ENCODE measurements at regions not wholly inside any gene's neighbourhood (a gene's known extent, or its start where the extent isn't known, plus 50 kb on each side); places are given as distances from the start of the nearest gene placed in this dataset.

DNA sequence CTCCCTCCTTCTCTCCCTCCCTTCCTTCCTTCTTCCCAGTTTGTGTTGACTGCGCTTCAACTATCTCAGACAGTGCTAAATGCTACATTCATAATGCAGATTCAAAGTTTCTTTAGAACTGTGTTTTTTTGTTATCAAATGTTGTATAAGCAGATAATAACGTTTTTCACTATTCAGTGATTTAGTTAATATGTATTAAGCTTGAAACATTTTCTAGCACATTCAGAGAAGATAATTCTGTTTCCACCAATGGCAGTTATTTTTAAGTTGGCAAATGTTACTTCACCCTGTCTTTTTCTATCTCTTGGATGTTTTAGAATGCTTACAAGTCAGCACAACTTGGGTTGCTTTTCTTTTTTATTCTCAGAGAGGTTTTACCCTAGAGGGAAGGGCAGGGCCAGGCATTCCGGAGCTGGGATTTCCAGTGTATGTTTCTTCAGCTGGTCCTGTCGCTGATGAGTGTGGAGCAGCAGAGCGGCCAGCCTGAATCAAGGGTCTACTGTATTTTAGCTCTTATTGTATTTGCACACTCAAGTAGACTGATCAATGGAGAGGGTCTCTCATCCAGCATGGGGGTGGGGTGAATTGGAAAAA is 162.3 kb upstream of the ARHGAP20 start:
- no peaks in the 10 kb centered on the region for H3K9me3 ChIP-seq
- H3K4me3 ChIP-seq, result no peak overlapping the region
- H3K27ac ChIP-seq, result no peak overlapping the region
- H3K36me3 ChIP-seq, result no peaks in the 10 kb centered on the region
- DNase-seq (ENCODE audit: low spot score in 2 of 2), result no peak
- no peaks in the 10 kb centered on the region for H3K4me1 ChIP-seq
- TF ChIP-seq, protein P1, sequence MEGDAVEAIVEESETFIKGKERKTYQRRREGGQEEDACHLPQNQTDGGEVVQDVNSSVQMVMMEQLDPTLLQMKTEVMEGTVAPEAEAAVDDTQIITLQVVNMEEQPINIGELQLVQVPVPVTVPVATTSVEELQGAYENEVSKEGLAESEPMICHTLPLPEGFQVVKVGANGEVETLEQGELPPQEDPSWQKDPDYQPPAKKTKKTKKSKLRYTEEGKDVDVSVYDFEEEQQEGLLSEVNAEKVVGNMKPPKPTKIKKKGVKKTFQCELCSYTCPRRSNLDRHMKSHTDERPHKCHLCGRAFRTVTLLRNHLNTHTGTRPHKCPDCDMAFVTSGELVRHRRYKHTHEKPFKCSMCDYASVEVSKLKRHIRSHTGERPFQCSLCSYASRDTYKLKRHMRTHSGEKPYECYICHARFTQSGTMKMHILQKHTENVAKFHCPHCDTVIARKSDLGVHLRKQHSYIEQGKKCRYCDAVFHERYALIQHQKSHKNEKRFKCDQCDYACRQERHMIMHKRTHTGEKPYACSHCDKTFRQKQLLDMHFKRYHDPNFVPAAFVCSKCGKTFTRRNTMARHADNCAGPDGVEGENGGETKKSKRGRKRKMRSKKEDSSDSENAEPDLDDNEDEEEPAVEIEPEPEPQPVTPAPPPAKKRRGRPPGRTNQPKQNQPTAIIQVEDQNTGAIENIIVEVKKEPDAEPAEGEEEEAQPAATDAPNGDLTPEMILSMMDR (IDR thresholded peaks at IDR 0.05), result no peak
- TF ChIP-seq POLR2A (IDR thresholded peaks at IDR 0.05), result no peak
- TF ChIP-seq POLR2AphosphoS5 (IDR thresholded peaks at IDR 0.05), result no peak
- TF ChIP-seq EP300 (IDR thresholded peaks at IDR 0.05), result no peak
- no peaks in the 10 kb centered on the region for H3K27me3 ChIP-seq
- 41% methylated on average over 5 of the region's 5 CpGs for WGBS

DNA sequence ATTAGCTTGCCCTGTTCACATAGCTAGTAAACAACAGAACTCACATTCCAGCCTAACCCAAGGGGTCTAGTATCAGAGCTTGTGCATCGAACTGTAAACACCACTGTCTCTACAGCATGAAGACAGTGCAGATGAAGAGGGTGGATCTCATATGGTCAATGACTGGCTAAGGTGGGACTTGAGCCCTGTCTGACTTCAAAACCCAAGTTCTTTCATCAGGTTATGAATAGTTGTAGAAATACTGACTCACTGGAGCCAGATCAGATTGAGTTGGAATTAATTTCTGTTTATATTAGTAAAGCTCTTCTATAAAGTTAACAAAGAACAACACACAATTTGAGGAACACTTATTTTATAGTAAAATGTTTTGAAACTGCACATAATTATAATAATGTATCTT is 161.7 kb upstream of the ARHGAP20 start:
- 100% methylated on average over 1 of the region's 1 CpG for WGBS

DNA sequence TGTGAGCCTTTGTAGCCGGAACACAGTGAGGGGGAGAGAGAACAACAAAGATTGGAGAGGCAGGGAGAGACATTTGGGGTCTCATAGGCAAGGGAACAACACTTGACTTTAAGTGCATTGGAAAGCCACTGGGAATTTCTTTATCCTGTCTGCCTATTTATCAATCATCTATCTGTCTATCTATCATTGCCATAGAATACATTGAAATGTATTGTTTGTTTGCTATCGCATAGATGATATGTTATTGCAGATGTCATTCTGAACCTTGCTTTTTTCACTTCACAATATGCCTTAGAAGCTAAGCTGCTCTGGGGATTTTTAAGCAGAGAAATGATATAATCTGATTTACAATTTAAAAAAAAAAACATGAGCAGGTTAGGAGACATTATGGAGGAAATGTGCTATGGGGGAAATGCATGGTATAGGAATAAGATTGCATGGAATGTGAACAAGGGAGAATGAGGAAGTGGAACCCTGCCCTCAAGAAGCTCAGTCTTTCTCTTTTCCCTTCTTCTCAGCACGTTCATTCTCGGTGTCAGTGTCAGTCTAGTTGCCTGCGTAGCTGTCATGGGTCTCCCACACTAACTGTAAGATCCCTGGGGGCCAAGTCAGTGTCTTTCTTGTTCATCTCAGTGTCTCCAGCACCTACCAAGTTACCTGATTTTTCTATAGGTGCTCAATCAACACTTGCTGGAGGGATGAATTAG is 158.7 kb upstream of the ARHGAP20 start:
- TF ChIP-seq EP300 (IDR thresholded peaks at IDR 0.05), result no peak
- TF ChIP-seq, protein P1 (IDR thresholded peaks at IDR 0.05), result no peak
- TF ChIP-seq POLR2AphosphoS5 (IDR thresholded peaks at IDR 0.05), result no peak
- TF ChIP-seq POLR2A (IDR thresholded peaks at IDR 0.05), result no peak
- Histone ChIP-seq H3K27ac (no peak overlapping the region), H3K4me3 (no peak overlapping the region), H3K36me3 (no peaks in the 10 kb centered on the region), H3K27me3 (peaks cover 3% of the 10 kb centered on the region), H3K9me3 (no peaks in the 10 kb centered on the region), H3K4me1 (no peaks in the 10 kb centered on the region)
- 88% methylated on average over 5 of the region's 5 CpGs for WGBS
- DNase-seq (ENCODE audit: low spot score in 2 of 2), result no peak

More for the DNA sequence above, 161.7 kb upstream of the ARHGAP20 start:
- Histone ChIP-seq H3K27ac (no peak overlapping the region), H3K4me3 (no peak overlapping the region), H3K36me3 (no peaks in the 10 kb centered on the region), H3K9me3 (no peaks in the 10 kb centered on the region), H3K4me1 (no peaks in the 10 kb centered on the region), H3K27me3 (no peaks in the 10 kb centered on the region)
- DNase-seq (ENCODE audit: low spot score in 2 of 2), result no peak
- TF ChIP-seq POLR2AphosphoS5 (IDR thresholded peaks at IDR 0.05) (no peak), EP300 (IDR thresholded peaks at IDR 0.05) (no peak), POLR2A (IDR thresholded peaks at IDR 0.05) (no peak)
- TF ChIP-seq, protein P1 (IDR thresholded peaks at IDR 0.05), result no peak

DNA sequence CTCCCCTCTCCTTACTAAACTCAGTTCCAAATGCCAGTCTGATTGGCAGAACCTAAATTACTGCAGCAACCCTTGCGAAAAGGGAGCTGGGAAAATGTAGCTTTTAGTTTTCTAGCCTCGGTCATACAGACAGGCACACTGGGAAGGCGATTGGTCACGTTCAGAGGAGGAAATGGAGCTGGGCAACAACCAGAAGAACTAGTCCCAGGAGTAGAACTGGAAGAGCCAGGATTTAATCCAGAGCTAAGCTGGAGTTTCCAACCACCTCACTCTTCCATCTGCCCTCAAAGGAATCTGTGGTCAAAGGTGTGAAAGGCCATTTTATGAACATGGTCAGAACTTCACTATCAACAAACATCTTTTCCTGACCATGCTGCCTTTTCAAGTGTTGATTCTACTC is 155.7 kb upstream of the ARHGAP20 start:
- DNase-seq (ENCODE audit: low spot score in 2 of 2), result no peak
- no peaks in the 10 kb centered on the region for H3K9me3 ChIP-seq
- no peaks in the 10 kb centered on the region for H3K36me3 ChIP-seq
- no peaks in the 10 kb centered on the region for H3K4me1 ChIP-seq
- TF ChIP-seq, protein P1 (IDR thresholded peaks at IDR 0.05), result no peak
- TF ChIP-seq POLR2A (IDR thresholded peaks at IDR 0.05), result no peak
- TF ChIP-seq POLR2AphosphoS5 (IDR thresholded peaks at IDR 0.05), result no peak
- no peak for TF ChIP-seq EP300 (IDR thresholded peaks at IDR 0.05)
- H3K4me3 ChIP-seq, result no peak overlapping the region
- no peak overlapping the region for H3K27ac ChIP-seq
- WGBS, result 82% methylated on average over 4 of the region's 4 CpGs
- H3K27me3 ChIP-seq, result peaks cover 3% of the 10 kb centered on the region

DNA sequence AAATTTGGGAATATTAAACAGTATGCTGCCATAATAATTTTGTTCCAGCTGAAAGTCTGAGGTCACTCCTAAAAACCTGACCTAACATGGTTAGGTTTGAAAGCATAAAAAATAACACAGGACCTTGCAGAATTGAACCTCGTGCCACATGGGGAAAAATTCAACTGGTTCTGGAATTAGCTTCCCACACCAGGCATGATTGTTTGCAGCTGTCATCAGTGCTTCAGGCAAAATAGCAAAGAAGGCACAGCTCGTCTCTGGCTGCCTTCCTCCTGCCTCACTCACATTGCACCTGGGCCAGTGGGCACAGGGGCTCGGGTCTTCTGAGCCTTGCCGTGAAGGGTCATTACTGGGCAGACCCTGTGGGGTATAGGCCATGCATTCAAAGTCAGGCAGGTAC is 153.8 kb upstream of the ARHGAP20 start:
- WGBS, result 24% methylated on average over 4 of the region's 4 CpGs
- Histone ChIP-seq H3K4me3 (no peak overlapping the region), H3K4me1 (no peaks in the 10 kb centered on the region), H3K9me3 (no peaks in the 10 kb centered on the region), H3K27me3 (peaks cover 3% of the 10 kb centered on the region), H3K36me3 (no peaks in the 10 kb centered on the region), H3K27ac (no peak overlapping the region)
- TF ChIP-seq EP300 (IDR thresholded peaks at IDR 0.05) (no peak), POLR2AphosphoS5 (IDR thresholded peaks at IDR 0.05) (no peak), POLR2A (IDR thresholded peaks at IDR 0.05) (no peak)
- TF ChIP-seq, protein P1 (IDR thresholded peaks at IDR 0.05), result no peak
- no peak for DNase-seq (ENCODE audit: low spot score in 2 of 2)

Measured in suprapubic skin (tissue), 4 donors.